ENCODE measurements at regions not wholly inside any gene's neighbourhood (a gene's known extent, or its start where the extent isn't known, plus 50 kb on each side); places are given as distances from the start of the nearest gene placed in this dataset.

DNA sequence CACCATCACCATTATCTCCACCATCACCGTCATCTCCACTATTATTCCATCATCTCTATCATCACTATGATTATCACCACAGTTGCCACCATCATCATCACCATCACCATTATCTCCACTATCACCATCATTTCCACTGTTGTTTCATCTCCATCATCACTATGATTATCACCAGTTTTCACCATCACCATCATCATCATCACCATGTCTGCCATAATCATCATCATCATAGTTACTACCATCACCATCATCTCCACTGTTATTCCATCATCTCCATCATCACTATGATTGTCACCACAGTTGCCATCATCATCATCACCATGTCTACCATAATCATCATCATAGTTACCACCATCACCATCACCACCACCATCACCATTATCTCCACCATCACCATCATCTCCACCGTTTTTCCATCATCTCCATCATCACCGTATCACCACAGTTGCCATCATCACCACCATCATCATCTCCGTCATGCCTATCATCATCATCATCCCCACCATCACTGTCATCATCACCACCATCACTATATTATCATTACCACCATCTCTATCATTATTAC, 264.9 kb downstream of the BRD1 start:
- no peak for TF ChIP-seq TCF7L2 (IDR thresholded peaks at IDR 0.05; ENCODE audit: low read depth, low read length)
- in situ Hi-C loops (cut with HindIII; ENCODE audit: low pct_unique_long_range_greater_than_20kb, low sequenced_read_pairs), result no loop called here
- BruUV-seq (replicated peaks), result no TSS peak
- Histone ChIP-seq H3K4me3 (ENCODE audit: low read depth in 2 of 2, low read length in 2 of 2) (no peak overlapping the region), H3K27ac (ENCODE audit: low read length) (no peak overlapping the region), H3K36me3 (ENCODE audit: control insufficient read depth, insufficient read depth, low read length) (no peaks in the 10 kb centered on the region), H3K4me1 (ENCODE audit: control insufficient read depth, insufficient read depth, low read length) (no peaks in the 10 kb centered on the region), H3K27me3 (ENCODE audit: control insufficient read depth, insufficient read depth, low read length) (peaks cover 6% of the 10 kb centered on the region), H3K9me3 (ENCODE audit: control insufficient read depth, insufficient read depth, low read depth, low read length) (no peaks in the 10 kb centered on the region)
- POLR2A ChIA-PET, result interaction anchor here (0.7 kb wide), 1 partner anchor 116 kb away, joined by 13 read pairs; no protein-coding TSS in a partner anchor
- DNase-seq (ENCODE audit: low read depth, low spot score) (no peak), ATAC-seq (no peak)
- CTCF ChIA-PET, result no interaction called here
- intact Hi-C loops (cut with micrococcal nuclease; ENCODE audit: unreplicated experiment), result no loop called here

DNA sequence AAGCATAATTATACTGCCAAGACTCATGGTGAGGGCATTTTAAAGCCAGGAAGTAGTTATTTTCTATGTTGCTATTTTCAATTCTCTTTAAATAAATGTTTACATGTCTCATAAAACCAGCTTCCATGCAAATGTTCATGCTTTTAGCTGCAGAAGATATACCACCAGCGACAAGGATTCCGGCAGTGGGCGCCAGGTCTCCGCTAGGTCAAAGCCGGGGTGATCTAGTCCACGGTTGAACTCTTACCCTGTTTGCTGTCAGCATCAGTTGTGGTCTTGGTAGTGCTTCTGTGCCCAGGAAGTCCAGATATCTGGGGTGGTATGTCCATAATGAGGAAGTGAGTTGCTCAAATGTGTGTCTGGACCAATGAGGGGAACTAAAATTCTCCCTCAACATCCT, 265.7 kb downstream of the BRD1 start:
- Histone ChIP-seq H3K36me3 (ENCODE audit: control insufficient read depth, insufficient read depth, low read length) (no peaks in the 10 kb centered on the region), H3K27ac (ENCODE audit: low read length) (no peak overlapping the region), H3K9me3 (ENCODE audit: control insufficient read depth, insufficient read depth, low read depth, low read length) (no peaks in the 10 kb centered on the region), H3K4me1 (ENCODE audit: control insufficient read depth, insufficient read depth, low read length) (no peaks in the 10 kb centered on the region), H3K4me3 (ENCODE audit: low read depth in 2 of 2, low read length in 2 of 2) (no peak overlapping the region), H3K27me3 (ENCODE audit: control insufficient read depth, insufficient read depth, low read length) (peaks cover 8% of the 10 kb centered on the region)
- no TSS peak for BruUV-seq (replicated peaks)
- no peak for TF ChIP-seq REST (IDR thresholded peaks at IDR 0.05; ENCODE audit: insufficient read depth in 1 of 2, low read depth in 2 of 2, low read length in 1 of 2)
- intact Hi-C loops (cut with micrococcal nuclease; ENCODE audit: unreplicated experiment), result no loop called here
- CTCF ChIA-PET, result no interaction called here
- DNase-seq (ENCODE audit: low read depth, low spot score), result no peak
- no peak for ATAC-seq
- in situ Hi-C loops (cut with HindIII; ENCODE audit: low pct_unique_long_range_greater_than_20kb, low sequenced_read_pairs), result no loop called here
- POLR2A ChIA-PET, result no interaction called here

DNA sequence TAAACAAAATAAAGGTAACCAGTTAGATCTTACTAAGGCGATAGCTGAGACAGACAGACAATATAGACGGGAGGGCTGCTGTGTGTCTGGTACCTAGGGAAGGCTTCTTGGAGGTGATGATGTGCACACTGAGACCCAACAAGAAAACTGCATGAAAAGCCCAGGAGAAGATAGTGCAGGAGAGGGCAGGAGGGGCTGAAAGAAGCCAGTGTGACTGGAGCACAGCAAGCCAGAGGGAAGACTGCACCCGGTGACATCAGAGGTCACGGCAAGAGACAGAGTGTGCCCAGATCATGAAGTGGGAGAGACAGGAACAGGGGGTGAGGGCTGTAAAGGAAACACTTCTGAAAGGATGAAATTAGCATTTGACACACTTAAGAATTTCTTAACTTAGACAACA, 266.3 kb downstream of the BRD1 start:
- Histone ChIP-seq H3K4me3 (ENCODE audit: low read depth in 2 of 2, low read length in 2 of 2) (no peak overlapping the region), H3K4me1 (ENCODE audit: control insufficient read depth, insufficient read depth, low read length) (no peaks in the 10 kb centered on the region), H3K9me3 (ENCODE audit: control insufficient read depth, insufficient read depth, low read depth, low read length) (no peaks in the 10 kb centered on the region), H3K36me3 (ENCODE audit: control insufficient read depth, insufficient read depth, low read length) (no peaks in the 10 kb centered on the region), H3K27me3 (ENCODE audit: control insufficient read depth, insufficient read depth, low read length) (peaks cover 9% of the 10 kb centered on the region), H3K27ac (ENCODE audit: low read length) (no peak overlapping the region)
- intact Hi-C loops (cut with micrococcal nuclease; ENCODE audit: unreplicated experiment), result no loop called here
- no peak for DNase-seq (ENCODE audit: low read depth, low spot score)
- no peak for TF ChIP-seq TCF7L2 (IDR thresholded peaks at IDR 0.05; ENCODE audit: low read depth, low read length)
- no peak for TF ChIP-seq SIN3A (IDR thresholded peaks at IDR 0.05; ENCODE audit: borderline replicate concordance, insufficient read depth, low read depth, low read length)
- no peak for TF ChIP-seq REST (IDR thresholded peaks at IDR 0.05; ENCODE audit: insufficient read depth in 1 of 2, low read depth in 2 of 2, low read length in 1 of 2)
- TF ChIP-seq, protein P1, sequence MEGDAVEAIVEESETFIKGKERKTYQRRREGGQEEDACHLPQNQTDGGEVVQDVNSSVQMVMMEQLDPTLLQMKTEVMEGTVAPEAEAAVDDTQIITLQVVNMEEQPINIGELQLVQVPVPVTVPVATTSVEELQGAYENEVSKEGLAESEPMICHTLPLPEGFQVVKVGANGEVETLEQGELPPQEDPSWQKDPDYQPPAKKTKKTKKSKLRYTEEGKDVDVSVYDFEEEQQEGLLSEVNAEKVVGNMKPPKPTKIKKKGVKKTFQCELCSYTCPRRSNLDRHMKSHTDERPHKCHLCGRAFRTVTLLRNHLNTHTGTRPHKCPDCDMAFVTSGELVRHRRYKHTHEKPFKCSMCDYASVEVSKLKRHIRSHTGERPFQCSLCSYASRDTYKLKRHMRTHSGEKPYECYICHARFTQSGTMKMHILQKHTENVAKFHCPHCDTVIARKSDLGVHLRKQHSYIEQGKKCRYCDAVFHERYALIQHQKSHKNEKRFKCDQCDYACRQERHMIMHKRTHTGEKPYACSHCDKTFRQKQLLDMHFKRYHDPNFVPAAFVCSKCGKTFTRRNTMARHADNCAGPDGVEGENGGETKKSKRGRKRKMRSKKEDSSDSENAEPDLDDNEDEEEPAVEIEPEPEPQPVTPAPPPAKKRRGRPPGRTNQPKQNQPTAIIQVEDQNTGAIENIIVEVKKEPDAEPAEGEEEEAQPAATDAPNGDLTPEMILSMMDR (IDR thresholded peaks at IDR 0.05), result no peak
- no peak for TF ChIP-seq POLR2AphosphoS5 (IDR thresholded peaks at IDR 0.05; ENCODE audit: low read depth, low read length)
- in situ Hi-C loops (cut with HindIII; ENCODE audit: low pct_unique_long_range_greater_than_20kb, low sequenced_read_pairs), result no loop called here
- CTCF ChIA-PET, result no interaction called here
- POLR2A ChIA-PET, result no interaction called here
- no peak for ATAC-seq
- BruUV-seq (replicated peaks), result no TSS peak

Measured in Panc1 (cell line).